ENCODE measurements at regions not wholly inside any gene's neighbourhood (a gene's known extent, or its start where the extent isn't known, plus 50 kb on each side); places are given as distances from the start of the nearest gene placed in this dataset.

- TF ChIP-seq CTCF (IDR thresholded peaks at IDR 0.05; ENCODE audit: insufficient read depth, low read depth, low read length) (no peak), EZH2 (IDR thresholded peaks at IDR 0.05; ENCODE audit: insufficient read depth, low read length) (no peak)
Measured at GRCh38 chr18:37987901-37988300, 422.3 kb upstream of the CELF4 start.
